GM18909 (cell line): ENCODE measurements at regions not wholly inside any gene's neighbourhood (a gene's known extent, or its start where the extent isn't known, plus 50 kb on each side); places are given as distances from the start of the nearest gene placed in this dataset.
"Not testable (repeated sequence)": the region's sequence is repeated elsewhere in the genome, so short reads cannot be mapped to it uniquely, and the experiment has no call there.

Experiments
- ATAC-seq: cut with Tn5 transposase; IDR thresholded peaks from one replicate; pipeline ENCODE4 v1.9.1; 2021; ENCODE audit warnings: mild to moderate bottlenecking; ENCODE audit not compliant: unreplicated experiment, poor library complexity

GRCh38 chr1:222195857-222196256, 352.0 kb downstream of the HHIPL2 start:
- no peak for ATAC-seq

GRCh38 chr1:222189218-222189617, 358.7 kb downstream of the HHIPL2 start:
- ATAC-seq = no peak

- ATAC-seq = no peak
Measured at GRCh38 chr1:222187566-222188332, 360.2 kb downstream of the HHIPL2 start.

GRCh38 chr1:222182641-222183040, 365.3 kb downstream of the HHIPL2 start:
- no peak for ATAC-seq

- no peak for ATAC-seq
Measured at GRCh38 chr1:222181191-222181590, 366.7 kb downstream of the HHIPL2 start.

GRCh38 chr1:222177496-222177895, 370.4 kb downstream of the HHIPL2 start:
- not testable (repeated sequence) for ATAC-seq

GRCh38 chr1:222171005-222171404, 376.9 kb downstream of the HHIPL2 start:
- ATAC-seq = peak; percentile 73

- no peak for ATAC-seq
Measured at GRCh38 chr1:222168621-222169020, 379.3 kb downstream of the HHIPL2 start.

- ATAC-seq = no peak
Measured at GRCh38 chr1:222167896-222168295, 380.0 kb downstream of the HHIPL2 start.

- peak; percentile 65 for ATAC-seq
Measured at GRCh38 chr1:222167111-222167510, 380.8 kb downstream of the HHIPL2 start.

GRCh38 chr1:222165629-222166028, 382.3 kb downstream of the HHIPL2 start:
- no peak for ATAC-seq

GRCh38 chr1:222163895-222164294, 384.0 kb downstream of the HHIPL2 start:
- no peak for ATAC-seq

- no peak for ATAC-seq
Measured at GRCh38 chr1:222161676-222162075, 386.2 kb downstream of the HHIPL2 start.

- no peak for ATAC-seq
Measured at GRCh38 chr1:222157612-222158011, 390.3 kb downstream of the HHIPL2 start.

- ATAC-seq = no peak
Measured at GRCh38 chr1:222140206-222140605, 398.3 kb upstream of the DUSP10 start.

- no peak for ATAC-seq
Measured at GRCh38 chr1:222138095-222138494, 396.2 kb upstream of the DUSP10 start.

GRCh38 chr1:222136869-222137268, 395.0 kb upstream of the DUSP10 start:
- no peak for ATAC-seq

GRCh38 chr1:222129041-222129440, 387.2 kb upstream of the DUSP10 start:
- no peak for ATAC-seq

- ATAC-seq = no peak
Measured at GRCh38 chr1:222127526-222128152, 385.8 kb upstream of the DUSP10 start.

- ATAC-seq = no peak
Measured at GRCh38 chr1:222127096-222127495, 385.2 kb upstream of the DUSP10 start.

- no peak for ATAC-seq
Measured at GRCh38 chr1:222126052-222126451, 384.2 kb upstream of the DUSP10 start.

- ATAC-seq = no peak
Measured at GRCh38 chr1:222124602-222125001, 382.7 kb upstream of the DUSP10 start.
